ENCODE measurements at regions not wholly inside any gene's neighbourhood (a gene's known extent, or its start where the extent isn't known, plus 50 kb on each side); places are given as distances from the start of the nearest gene placed in this dataset.

DNA sequence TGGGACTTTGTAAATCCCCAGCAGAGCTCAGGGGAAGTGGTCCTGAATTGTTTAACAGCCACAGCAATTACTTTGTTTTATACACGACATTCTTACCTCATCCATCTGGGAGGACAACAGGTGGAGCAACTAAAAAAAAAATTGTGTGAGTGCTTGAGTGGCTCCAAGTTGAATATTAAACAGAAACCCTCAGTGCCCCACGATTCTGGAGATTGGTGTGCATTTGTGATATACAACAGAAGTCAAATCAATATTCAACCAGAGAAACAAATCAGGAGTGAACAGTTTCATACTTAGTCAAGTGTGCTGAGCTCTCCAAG, 204.8 kb downstream of the HAPSTR1 start:
- no peak overlapping the region for H3K4me3 ChIP-seq (ENCODE audit: low read depth, low read length)
- DNase-seq (ENCODE audit: low read depth) = no peak
- TF ChIP-seq, protein P1, sequence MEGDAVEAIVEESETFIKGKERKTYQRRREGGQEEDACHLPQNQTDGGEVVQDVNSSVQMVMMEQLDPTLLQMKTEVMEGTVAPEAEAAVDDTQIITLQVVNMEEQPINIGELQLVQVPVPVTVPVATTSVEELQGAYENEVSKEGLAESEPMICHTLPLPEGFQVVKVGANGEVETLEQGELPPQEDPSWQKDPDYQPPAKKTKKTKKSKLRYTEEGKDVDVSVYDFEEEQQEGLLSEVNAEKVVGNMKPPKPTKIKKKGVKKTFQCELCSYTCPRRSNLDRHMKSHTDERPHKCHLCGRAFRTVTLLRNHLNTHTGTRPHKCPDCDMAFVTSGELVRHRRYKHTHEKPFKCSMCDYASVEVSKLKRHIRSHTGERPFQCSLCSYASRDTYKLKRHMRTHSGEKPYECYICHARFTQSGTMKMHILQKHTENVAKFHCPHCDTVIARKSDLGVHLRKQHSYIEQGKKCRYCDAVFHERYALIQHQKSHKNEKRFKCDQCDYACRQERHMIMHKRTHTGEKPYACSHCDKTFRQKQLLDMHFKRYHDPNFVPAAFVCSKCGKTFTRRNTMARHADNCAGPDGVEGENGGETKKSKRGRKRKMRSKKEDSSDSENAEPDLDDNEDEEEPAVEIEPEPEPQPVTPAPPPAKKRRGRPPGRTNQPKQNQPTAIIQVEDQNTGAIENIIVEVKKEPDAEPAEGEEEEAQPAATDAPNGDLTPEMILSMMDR (IDR thresholded peaks at IDR 0.05; ENCODE audit: low read depth, low read length, missing control alignments) = no peak
- in situ Hi-C loops (cut with HindIII; ENCODE audit: low sequenced_read_pairs) = no loop called here

DNA sequence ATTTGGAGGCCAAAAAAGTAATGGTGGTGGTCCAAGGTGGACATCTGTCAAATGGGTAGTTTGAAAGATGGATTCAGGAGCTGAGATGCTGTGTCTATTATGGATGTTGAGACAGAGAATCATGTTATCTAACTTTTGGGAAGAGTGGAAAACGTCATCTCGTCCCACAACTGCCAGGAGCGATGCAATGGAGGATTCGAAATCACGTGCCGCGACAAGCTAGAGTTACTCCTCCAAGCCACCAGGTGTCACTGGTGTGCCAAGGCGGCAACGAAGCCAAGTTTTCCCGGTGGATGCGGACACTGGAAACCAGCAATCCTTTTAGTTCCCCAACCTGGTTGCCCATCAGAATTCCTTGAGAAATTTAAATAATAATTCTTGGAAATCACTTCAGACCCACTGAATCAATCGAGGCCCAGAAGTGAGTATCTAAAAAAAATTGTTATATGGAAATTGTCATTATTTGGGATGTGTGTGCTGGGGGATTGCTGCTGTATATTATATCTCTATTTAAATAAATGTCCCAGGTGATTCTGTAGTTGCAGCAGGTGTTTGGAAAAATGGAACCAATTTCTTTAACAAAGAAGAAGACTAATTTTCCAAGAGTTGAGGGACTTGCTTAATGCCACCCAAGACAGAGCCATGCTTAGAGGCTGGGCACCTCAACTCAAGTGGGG, 206.1 kb downstream of the HAPSTR1 start:
- DNase-seq (ENCODE audit: low read depth) = no peak
- H3K4me3 ChIP-seq (ENCODE audit: low read depth, low read length) = no peak overlapping the region
- TF ChIP-seq, protein P1 (IDR thresholded peaks at IDR 0.05; ENCODE audit: low read depth, low read length, missing control alignments) = peak; percentile 26
- in situ Hi-C loops (cut with HindIII; ENCODE audit: low sequenced_read_pairs) = no loop called here

DNA sequence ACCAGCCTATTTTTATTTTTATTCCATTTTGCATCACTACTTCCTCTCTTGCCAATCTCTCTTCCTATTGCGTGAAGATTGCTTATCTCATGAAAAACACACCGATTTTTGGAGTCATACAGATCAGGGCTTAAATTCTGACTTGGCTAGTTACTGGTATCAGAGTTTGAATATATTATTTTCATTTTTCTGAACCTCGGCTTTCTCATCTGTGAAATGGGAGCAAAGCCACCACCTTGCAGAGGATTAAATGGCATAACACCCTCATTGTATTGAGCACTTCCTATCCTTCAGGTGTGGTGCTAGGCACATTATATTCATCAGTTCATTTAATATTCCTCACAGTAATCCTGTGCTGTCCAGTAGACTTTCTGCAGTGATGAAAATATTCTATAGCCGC, 208.8 kb downstream of the HAPSTR1 start:
- TF ChIP-seq, protein P1 (IDR thresholded peaks at IDR 0.05; ENCODE audit: low read depth, low read length, missing control alignments) = no peak
- H3K4me3 ChIP-seq (ENCODE audit: low read depth, low read length) = no peak overlapping the region
- in situ Hi-C loops (cut with HindIII; ENCODE audit: low sequenced_read_pairs) = no loop called here
- DNase-seq (ENCODE audit: low read depth) = no peak

DNA sequence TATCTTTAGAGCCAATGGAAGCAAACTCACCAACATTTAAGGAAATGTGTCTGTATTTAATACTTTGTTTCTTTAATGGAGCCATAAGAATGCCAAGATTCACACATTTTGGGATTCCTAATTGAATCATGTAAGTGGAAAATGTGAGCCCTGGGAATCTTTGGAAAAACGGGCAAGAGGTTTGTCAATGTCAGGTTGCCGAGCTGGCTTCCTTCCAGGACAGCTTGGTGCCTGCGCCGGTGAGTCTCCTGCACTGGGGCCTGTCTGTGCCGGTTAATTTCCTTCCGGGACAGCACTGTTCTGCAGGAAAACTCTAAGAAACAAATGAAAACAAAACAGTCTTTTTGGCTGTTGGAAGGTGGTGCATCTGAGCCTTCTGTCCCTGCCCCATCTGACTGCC, 210.6 kb downstream of the HAPSTR1 start:
- no peak overlapping the region for H3K4me3 ChIP-seq (ENCODE audit: low read depth, low read length)
- DNase-seq (ENCODE audit: low read depth) = no peak
- in situ Hi-C loops (cut with HindIII; ENCODE audit: low sequenced_read_pairs) = no loop called here
- TF ChIP-seq, protein P1 (IDR thresholded peaks at IDR 0.05; ENCODE audit: low read depth, low read length, missing control alignments) = no peak

DNA sequence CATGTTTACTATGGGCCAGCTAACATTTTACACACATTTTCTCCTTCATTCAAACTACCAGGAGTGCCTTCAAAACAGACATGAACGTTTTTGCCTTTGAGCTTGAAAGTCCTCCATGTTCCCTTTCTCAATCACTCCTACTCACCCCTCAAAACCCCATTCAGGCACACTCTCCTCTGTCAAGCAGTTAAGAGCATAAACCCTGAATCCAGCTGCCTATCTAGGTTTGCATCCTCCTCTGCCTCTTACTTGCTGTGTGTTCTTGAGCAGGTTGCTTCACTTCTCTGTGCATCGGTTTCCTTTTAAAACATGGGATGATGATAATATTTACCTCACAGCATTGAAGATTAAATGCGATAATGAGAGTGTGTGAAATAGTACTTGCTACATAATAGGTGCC, 215.3 kb downstream of the HAPSTR1 start:
- H3K4me3 ChIP-seq (ENCODE audit: low read depth, low read length) = no peak overlapping the region
- TF ChIP-seq, protein P1 (IDR thresholded peaks at IDR 0.05; ENCODE audit: low read depth, low read length, missing control alignments) = no peak
- DNase-seq (ENCODE audit: low read depth) = no peak
- in situ Hi-C loops (cut with HindIII; ENCODE audit: low sequenced_read_pairs) = no loop called here

DNA sequence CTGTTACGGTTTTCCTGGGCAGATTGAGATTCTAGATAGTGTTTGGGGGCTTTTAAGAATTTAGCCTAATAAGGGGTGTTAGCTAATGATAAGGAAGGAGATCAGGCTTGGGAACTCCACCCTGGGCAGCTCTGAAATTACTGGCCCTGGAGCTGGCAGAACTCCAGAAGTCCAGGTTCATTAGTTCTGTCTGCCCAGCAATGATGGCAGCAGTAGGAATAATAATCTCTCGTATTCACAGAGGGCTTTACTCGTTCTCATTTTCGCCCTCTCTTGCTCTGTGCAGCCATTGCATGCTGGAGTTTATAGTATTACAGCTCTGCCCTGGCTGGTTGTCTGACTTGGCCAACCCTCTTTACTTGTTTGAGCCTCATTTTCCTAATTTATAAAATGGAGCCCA, 216.0 kb downstream of the HAPSTR1 start:
- TF ChIP-seq, protein P1 (IDR thresholded peaks at IDR 0.05; ENCODE audit: low read depth, low read length, missing control alignments) = no peak
- in situ Hi-C loops (cut with HindIII; ENCODE audit: low sequenced_read_pairs) = no loop called here
- no peak for DNase-seq (ENCODE audit: low read depth)

More for the DNA sequence above, 216.0 kb downstream of the HAPSTR1 start:
- no peak overlapping the region for H3K4me3 ChIP-seq (ENCODE audit: low read depth, low read length)

Data from astrocyte of the cerebellum (primary cell).